KMS-11 (cell line): ENCODE measurements at regions not wholly inside any gene's neighbourhood (a gene's known extent, or its start where the extent isn't known, plus 50 kb on each side); places are given as distances from the start of the nearest gene placed in this dataset.

Source experiments
- H2AFZ ChIP-seq: fragments of 200-600 bp; sonication (generic); 2 replicates; pipeline ENCODE4 v1.6.1; 2016; ENCODE audit warnings: antibody characterized with exemption, mixed run types, low read depth
- H3K27ac ChIP-seq: fragments of 200-600 bp; sonication (generic); 2 replicates; pipeline ENCODE4 v1.6.1; 2016; ENCODE audit warnings: mild to moderate bottlenecking, mixed run types
- H3K27me3 ChIP-seq: fragments of 200-600 bp; sonication (generic); 2 replicates; pipeline ENCODE4 v1.6.1; 2017; ENCODE audit warnings: mild to moderate bottlenecking, low read depth, mixed run types, moderate library complexity; ENCODE audit not compliant: insufficient read depth
- H3K36me3 ChIP-seq: fragments of 200-600 bp; sonication (generic); 2 replicates; pipeline ENCODE4 v1.6.1; 2017; ENCODE audit warnings: mild to moderate bottlenecking, mixed run types; ENCODE audit not compliant: insufficient read depth
- H3K4me1 ChIP-seq: fragments of 200-600 bp; sonication (generic); 2 replicates; pipeline ENCODE4 v1.6.1; 2016; ENCODE audit warnings: mild to moderate bottlenecking, low read depth, mixed run types; ENCODE audit not compliant: poor library complexity, severe bottlenecking
- H3K4me2 ChIP-seq: fragments of 200-600 bp; sonication (generic); 2 replicates; pipeline ENCODE4 v1.7.0; 2016; ENCODE audit warnings: mild to moderate bottlenecking, mixed run types
- H3K4me3 ChIP-seq: fragments of 200-600 bp; sonication (generic); IDR thresholded peaks from 2 replicates; pipeline ENCODE4 v1.6.1; 2017; ENCODE audit warnings: low read depth, low read length, mixed read lengths; ENCODE audit not compliant: insufficient read depth
- H3K79me2 ChIP-seq: fragments of 200-600 bp; sonication (generic); 2 replicates; pipeline ENCODE4 v1.6.1; 2016; ENCODE audit warnings: low read depth, mixed run types; ENCODE audit not compliant: insufficient read depth
- H3K9ac ChIP-seq: fragments of 200-600 bp; sonication (generic); 2 replicates; pipeline ENCODE4 v1.6.1; 2016; ENCODE audit warnings: mild to moderate bottlenecking, mixed run types
- H4K20me1 ChIP-seq: fragments of 200-600 bp; sonication (generic); 2 replicates; pipeline ENCODE4 v1.6.1; 2016; ENCODE audit warnings: mild to moderate bottlenecking, mixed run types; ENCODE audit not compliant: insufficient read depth
- TF ChIP-seq, protein P1 (sequence below): fragments of 200-600 bp; sonication (generic); conservative IDR thresholded peaks from 2 replicates; pipeline ENCODE4 v1.6.1; 2017; ENCODE audit warnings: low read depth, mild to moderate bottlenecking, antibody characterized with exemption, low read length, moderate library complexity, mixed read lengths

DNA sequence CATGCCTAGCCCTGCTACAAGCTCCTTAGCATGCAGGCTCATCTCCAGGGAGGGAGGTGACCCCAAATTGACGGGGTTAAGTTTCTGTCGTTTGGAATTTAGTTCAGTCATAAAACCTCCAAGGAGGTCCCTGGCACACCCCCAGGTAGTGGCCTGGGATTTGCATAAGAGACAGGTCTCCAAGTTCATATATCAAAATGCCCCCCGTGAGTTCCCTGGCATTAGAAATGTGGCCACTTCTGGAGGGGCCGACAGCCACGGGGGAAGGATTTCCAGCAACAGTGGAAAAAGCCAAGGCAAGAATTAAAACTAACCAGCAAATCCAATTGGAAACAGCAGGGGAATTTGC, 228.8 kb downstream of the BCL11B start:
- Histone ChIP-seq H3K4me1 (no peaks in the 10 kb centered on the region), H3K36me3 (no peaks in the 10 kb centered on the region), H4K20me1 (no peaks in the 10 kb centered on the region), H3K4me3 (no peak overlapping the region), H2AFZ (no peak overlapping the region), H3K27me3 (no peaks in the 10 kb centered on the region), H3K27ac (no peak overlapping the region), H3K9ac (no peak overlapping the region), H3K4me2 (no peak overlapping the region), H3K79me2 (no peaks in the 10 kb centered on the region)
- TF ChIP-seq, protein P1, sequence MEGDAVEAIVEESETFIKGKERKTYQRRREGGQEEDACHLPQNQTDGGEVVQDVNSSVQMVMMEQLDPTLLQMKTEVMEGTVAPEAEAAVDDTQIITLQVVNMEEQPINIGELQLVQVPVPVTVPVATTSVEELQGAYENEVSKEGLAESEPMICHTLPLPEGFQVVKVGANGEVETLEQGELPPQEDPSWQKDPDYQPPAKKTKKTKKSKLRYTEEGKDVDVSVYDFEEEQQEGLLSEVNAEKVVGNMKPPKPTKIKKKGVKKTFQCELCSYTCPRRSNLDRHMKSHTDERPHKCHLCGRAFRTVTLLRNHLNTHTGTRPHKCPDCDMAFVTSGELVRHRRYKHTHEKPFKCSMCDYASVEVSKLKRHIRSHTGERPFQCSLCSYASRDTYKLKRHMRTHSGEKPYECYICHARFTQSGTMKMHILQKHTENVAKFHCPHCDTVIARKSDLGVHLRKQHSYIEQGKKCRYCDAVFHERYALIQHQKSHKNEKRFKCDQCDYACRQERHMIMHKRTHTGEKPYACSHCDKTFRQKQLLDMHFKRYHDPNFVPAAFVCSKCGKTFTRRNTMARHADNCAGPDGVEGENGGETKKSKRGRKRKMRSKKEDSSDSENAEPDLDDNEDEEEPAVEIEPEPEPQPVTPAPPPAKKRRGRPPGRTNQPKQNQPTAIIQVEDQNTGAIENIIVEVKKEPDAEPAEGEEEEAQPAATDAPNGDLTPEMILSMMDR, result no peak

- H3K36me3 ChIP-seq, result no peaks in the 10 kb centered on the region
- TF ChIP-seq, protein P1, result no peak
- H3K79me2 ChIP-seq, result no peaks in the 10 kb centered on the region
- no peak overlapping the region for H2AFZ ChIP-seq
- no peak overlapping the region for H3K4me3 ChIP-seq
- H3K9ac ChIP-seq, result no peak overlapping the region
- no peak overlapping the region for H3K4me2 ChIP-seq
- no peaks in the 10 kb centered on the region for H4K20me1 ChIP-seq
- H3K4me1 ChIP-seq, result no peaks in the 10 kb centered on the region
- H3K27me3 ChIP-seq, result no peaks in the 10 kb centered on the region
- H3K27ac ChIP-seq, result no peak overlapping the region
Measured at GRCh38 chr14:99043756-99044155, 228.2 kb downstream of the BCL11B start.

DNA sequence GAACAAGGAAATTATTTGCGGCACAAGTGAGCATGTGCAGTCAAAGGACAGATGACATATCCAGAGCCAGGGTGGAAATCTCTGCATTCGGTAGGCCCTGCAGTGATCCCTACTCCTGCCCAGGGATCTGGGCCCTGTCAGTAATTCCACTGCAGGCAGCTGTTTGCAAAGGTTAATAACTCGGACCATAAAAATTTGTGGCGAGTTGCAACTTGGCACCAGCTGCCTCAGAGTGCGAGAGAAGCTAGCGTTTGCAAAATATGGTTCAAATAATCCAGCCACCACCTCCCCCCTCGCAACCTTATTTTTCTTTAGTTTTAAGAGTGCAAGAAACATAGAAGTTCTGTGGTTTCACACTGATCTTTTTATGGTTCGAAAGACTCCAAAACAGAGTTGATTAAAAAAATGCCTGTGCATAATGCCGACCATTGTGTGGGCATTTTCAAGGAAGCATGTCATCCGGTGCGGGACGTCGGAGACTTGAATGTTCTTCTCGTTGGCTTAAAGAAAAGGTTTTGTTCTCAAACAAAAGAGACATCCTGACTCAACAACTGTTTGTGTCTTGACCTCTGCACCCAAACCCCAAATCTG, 224.5 kb downstream of the BCL11B start:
- Histone ChIP-seq H3K4me1 (no peaks in the 10 kb centered on the region), H3K27me3 (no peaks in the 10 kb centered on the region), H3K79me2 (no peaks in the 10 kb centered on the region), H3K4me3 (no peak overlapping the region), H4K20me1 (no peaks in the 10 kb centered on the region), H3K9ac (no peak overlapping the region), H3K4me2 (no peak overlapping the region), H2AFZ (no peak overlapping the region), H3K36me3 (no peaks in the 10 kb centered on the region), H3K27ac (no peak overlapping the region)
- TF ChIP-seq, protein P1, result no peak

GRCh38 chr14:99050309-99050708, 221.7 kb downstream of the BCL11B start:
- H3K27me3 ChIP-seq, result no peaks in the 10 kb centered on the region
- no peaks in the 10 kb centered on the region for H3K4me1 ChIP-seq
- H4K20me1 ChIP-seq, result no peaks in the 10 kb centered on the region
- TF ChIP-seq, protein P1, result no peak
- no peaks in the 10 kb centered on the region for H3K36me3 ChIP-seq
- no peak overlapping the region for H3K9ac ChIP-seq
- H3K27ac ChIP-seq, result no peak overlapping the region
- H3K4me2 ChIP-seq, result no peak overlapping the region
- H3K79me2 ChIP-seq, result no peaks in the 10 kb centered on the region
- H2AFZ ChIP-seq, result no peak overlapping the region
- no peak overlapping the region for H3K4me3 ChIP-seq

GRCh38 chr14:99052467-99052866, 219.5 kb downstream of the BCL11B start:
- Histone ChIP-seq H3K79me2 (no peaks in the 10 kb centered on the region), H3K4me3 (no peak overlapping the region), H3K36me3 (no peaks in the 10 kb centered on the region), H3K4me2 (no peak overlapping the region), H3K9ac (no peak overlapping the region), H3K27ac (no peak overlapping the region), H3K4me1 (no peaks in the 10 kb centered on the region), H3K27me3 (no peaks in the 10 kb centered on the region), H2AFZ (no peak overlapping the region), H4K20me1 (no peaks in the 10 kb centered on the region)
- TF ChIP-seq, protein P1, result no peak
